Bronchial epithelial cell (primary cell): ENCODE measurements at regions not wholly inside any gene's neighbourhood (a gene's known extent, or its start where the extent isn't known, plus 50 kb on each side); places are given as distances from the start of the nearest gene placed in this dataset.
"Not testable (repeated sequence)": the region's sequence is repeated elsewhere in the genome, so short reads cannot be mapped to it uniquely, and the experiment has no call there.

ENCODE experiments used
- DNase-seq: peaks from one replicate; pipeline ENCODE4 v3.0.0-alpha.2; 2010; ENCODE audit warnings: low read depth
- FAIRE-seq: peaks from 2 replicates; lab custom pipeline; 2011; peaks lifted over from hg19 to GRCh38; lab: Jason Lieb, UNC
- H3K27me3 ChIP-seq: 2 replicates; pipeline ENCODE4 v1.5.1; 2011; ENCODE audit warnings: low read length; ENCODE audit not compliant: control insufficient read depth, insufficient read depth
- H3K36me3 ChIP-seq: 2 replicates; pipeline ENCODE4 v1.5.1; 2011; ENCODE audit warnings: low read length; ENCODE audit not compliant: control insufficient read depth, insufficient read depth
- H3K4me3 ChIP-seq: 2 replicates; pipeline ENCODE4 v1.5.1; 2011; ENCODE audit warnings: mild to moderate bottlenecking, low read depth, low read length, control low read depth
- TF ChIP-seq, protein P1 (sequence below): IDR thresholded peaks from 2 replicates; pipeline ENCODE4 v1.5.1; 2011; ENCODE audit warnings: mild to moderate bottlenecking, moderate library complexity, low read length, control low read depth, inconsistent platforms; ENCODE audit not compliant: insufficient read depth, severe bottlenecking

GRCh38 chr1:78203410-78203982, 157.7 kb downstream of the GIPC2 start:
- H3K4me3 ChIP-seq, H3K27me3 ChIP-seq, H3K36me3 ChIP-seq, FAIRE-seq: not testable (repeated sequence)
- peak; percentile 13 for DNase-seq

DNA sequence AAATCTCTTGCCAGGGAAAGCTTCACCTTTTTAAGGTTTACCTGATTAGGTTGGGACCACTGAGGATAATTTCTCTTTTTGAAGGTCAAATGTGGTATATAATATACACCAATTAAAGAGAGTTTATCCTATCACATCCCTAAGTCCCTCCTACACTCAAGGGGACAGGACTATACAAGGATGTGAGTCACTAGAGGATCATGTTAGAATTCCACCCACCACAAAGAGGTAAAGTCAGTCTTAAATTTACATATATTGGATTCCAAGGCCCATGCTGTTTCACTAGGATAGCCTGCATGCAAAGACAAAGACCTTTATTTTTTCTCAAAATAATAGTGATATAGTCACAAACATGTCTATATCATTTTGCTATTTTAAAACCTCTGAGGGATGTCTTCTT, 164.4 kb downstream of the GIPC2 start:
- Histone ChIP-seq H3K4me3 (no peak overlapping the region), H3K36me3 (no peaks in the 10 kb centered on the region), H3K27me3 (no peaks in the 10 kb centered on the region)
- TF ChIP-seq, protein P1, sequence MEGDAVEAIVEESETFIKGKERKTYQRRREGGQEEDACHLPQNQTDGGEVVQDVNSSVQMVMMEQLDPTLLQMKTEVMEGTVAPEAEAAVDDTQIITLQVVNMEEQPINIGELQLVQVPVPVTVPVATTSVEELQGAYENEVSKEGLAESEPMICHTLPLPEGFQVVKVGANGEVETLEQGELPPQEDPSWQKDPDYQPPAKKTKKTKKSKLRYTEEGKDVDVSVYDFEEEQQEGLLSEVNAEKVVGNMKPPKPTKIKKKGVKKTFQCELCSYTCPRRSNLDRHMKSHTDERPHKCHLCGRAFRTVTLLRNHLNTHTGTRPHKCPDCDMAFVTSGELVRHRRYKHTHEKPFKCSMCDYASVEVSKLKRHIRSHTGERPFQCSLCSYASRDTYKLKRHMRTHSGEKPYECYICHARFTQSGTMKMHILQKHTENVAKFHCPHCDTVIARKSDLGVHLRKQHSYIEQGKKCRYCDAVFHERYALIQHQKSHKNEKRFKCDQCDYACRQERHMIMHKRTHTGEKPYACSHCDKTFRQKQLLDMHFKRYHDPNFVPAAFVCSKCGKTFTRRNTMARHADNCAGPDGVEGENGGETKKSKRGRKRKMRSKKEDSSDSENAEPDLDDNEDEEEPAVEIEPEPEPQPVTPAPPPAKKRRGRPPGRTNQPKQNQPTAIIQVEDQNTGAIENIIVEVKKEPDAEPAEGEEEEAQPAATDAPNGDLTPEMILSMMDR = no peak
- FAIRE-seq (no peak), DNase-seq (peak; percentile 79)

GRCh38 chr1:78211483-78212092, 165.8 kb downstream of the GIPC2 start:
- Histone ChIP-seq H3K36me3 (no peaks in the 10 kb centered on the region), H3K27me3 (no peaks in the 10 kb centered on the region), H3K4me3 (no peak overlapping the region)
- TF ChIP-seq, protein P1 = no peak
- DNase-seq (peak; percentile 37), FAIRE-seq (peak; percentile 83)

DNA sequence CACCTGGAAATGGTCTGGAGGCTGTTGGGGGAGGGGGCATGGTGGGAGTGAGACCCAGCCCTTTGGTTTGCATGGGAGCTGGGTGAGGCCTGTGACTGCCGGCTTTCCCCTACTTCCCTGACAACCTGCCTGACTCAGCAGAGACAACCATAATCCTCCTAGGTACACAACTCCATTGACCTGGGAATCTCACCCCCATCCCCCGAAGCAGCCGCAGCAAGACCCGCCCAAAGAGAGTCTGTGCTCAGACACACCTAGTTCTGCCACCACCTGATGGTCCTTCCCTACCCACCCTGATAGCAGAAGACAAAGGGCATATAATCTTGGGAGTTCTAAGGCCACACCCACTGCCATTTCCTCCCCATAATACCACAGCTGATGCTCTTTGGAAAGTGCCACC, 168.6 kb downstream of the GIPC2 start:
- TF ChIP-seq, protein P1 = no peak
- FAIRE-seq (no peak), DNase-seq (no peak)
- Histone ChIP-seq H3K36me3 (no peaks in the 10 kb centered on the region), H3K27me3 (no peaks in the 10 kb centered on the region), H3K4me3 (no peak overlapping the region)

DNA sequence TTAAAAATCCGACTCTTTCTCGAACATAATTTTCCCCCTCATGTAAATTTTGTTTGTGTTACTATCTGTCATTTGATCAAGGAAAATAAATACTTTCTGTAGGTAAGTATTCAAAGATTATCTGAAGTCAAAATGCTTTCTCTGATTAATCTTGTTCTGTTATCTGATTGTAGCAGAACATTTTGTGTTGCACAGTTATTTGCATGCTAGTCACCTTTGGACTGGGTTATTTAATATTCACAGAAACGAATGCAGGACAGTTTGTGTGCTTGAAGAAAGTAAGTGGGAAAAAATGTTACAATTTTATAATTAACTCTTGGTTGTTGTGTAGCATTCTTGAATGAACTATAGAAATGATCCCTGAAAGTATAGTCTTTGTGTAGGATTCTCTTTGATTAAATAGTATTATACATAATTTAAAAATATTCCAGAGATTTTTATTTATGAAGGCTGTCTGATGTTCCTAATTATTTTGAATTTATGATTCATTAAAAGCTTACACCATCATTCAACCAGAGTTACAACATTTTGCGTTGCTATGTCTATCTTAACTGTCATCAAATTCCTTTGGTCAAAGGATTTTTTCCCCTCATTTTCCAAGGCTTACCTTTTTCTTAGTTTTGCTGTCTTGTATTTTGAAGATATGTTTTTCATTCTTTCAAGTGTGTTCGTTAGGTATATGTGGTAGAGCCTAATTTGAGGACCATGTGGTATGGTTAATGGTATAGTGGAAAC, 176.6 kb downstream of the GIPC2 start:
- Histone ChIP-seq H3K36me3 (no peaks in the 10 kb centered on the region), H3K4me3 (no peak overlapping the region), H3K27me3 (no peaks in the 10 kb centered on the region)
- DNase-seq (no peak), FAIRE-seq (no peak)
- TF ChIP-seq, protein P1 = no peak

- no peaks in the 10 kb centered on the region for H3K36me3 ChIP-seq
- DNase-seq (no peak), FAIRE-seq (no peak)
- TF ChIP-seq, protein P1 = no peak
- no peak overlapping the region for H3K4me3 ChIP-seq
- H3K27me3 ChIP-seq = no peaks in the 10 kb centered on the region
Observed at GRCh38 chr1:78222960-78223358, 177.2 kb downstream of the GIPC2 start.
